Ovary (tissue), 3 donors: ENCODE measurements at regions not wholly inside any gene's neighbourhood (a gene's known extent, or its start where the extent isn't known, plus 50 kb on each side); places are given as distances from the start of the nearest gene placed in this dataset.

ENCODE experiments used
- CTCF ChIP-seq, 3 donors: fragments of 450-650 bp in 2 of 3; fragments of 200-600 bp in 1 of 3; IDR thresholded peaks; one replicate each; pipeline versions ENCODE4 v1.5.1 to v1.8.0; 2016 to 2022; ENCODE audit warnings: antibody characterized with exemption in 3 of 3, mild to moderate bottlenecking in 1 of 3
- EP300 ChIP-seq: sonication (generic); formaldehyde crosslinking; IDR thresholded peaks from one replicate; pipeline ENCODE4 v1.6.1; 2017; ENCODE audit warnings: antibody characterized with exemption
- donor health status: DM: no; HTN: no; CAD: no.

DNA sequence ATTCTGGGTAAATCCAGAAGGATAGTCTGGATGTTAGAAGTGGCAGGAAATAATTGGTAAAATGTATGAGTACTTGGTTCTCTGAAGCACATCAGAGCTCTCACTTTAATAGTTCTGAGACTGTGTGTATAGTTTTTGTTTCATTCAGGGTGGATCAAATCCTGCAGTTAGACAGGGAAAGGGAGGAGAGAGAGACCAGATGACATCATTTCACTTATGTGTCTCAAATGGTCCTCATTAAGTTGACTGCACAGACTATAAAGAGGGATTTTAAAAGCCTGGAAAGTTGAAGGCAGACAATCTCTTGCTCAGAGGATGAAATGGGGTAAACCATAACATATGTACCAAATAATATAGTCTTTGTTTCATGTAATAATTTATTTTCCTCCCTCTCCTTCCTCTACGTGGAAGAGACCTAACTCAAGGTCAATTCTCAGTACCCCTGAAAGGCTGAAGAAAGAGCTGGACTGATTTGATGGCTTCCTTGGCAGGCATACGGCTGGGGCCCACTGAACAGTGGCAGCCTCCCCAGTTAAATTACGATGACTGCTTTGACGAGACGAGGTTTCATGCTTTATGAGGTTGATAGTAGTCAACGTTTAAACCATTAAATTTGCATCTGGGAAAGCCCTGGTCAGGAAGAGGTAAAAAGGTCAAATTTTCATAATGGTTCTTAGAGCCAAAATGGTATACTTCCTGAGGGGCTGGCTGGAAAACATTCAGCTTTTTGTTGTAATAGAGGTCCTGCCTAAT, 395.1 kb upstream of the RPS23 start:
- no peak for TF ChIP-seq CTCF (IDR thresholded peaks at IDR 0.05)
- no peak for TF ChIP-seq EP300
